ENCODE measurements at regions not wholly inside any gene's neighbourhood (a gene's known extent, or its start where the extent isn't known, plus 50 kb on each side); places are given as distances from the start of the nearest gene placed in this dataset.
"Not testable (repeated sequence)": the region's sequence is repeated elsewhere in the genome, so short reads cannot be mapped to it uniquely, and the experiment has no call there.

DNA sequence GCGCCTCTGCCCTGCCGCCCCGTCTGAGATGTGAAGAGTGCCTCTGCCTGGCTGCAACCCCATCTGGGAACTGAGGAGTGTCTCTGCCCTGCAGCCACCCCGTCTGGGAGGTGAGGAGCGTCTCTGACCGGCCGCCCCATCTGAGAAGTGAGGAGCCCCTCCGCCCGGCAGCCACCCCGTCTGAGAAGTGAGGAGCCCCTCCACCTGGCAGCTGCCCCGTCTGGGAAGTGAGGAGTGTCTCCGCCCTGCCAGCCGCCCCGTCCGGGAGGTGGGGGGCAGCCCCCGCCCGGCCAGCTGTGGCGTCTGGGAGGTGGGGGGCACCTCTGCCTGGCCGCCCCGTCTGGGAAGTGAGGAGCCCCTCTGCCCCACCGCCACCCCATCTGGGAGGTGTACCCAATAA, 110.4 kb downstream of the PRKAB2 start:
- DNase-seq = not testable (repeated sequence)

DNA sequence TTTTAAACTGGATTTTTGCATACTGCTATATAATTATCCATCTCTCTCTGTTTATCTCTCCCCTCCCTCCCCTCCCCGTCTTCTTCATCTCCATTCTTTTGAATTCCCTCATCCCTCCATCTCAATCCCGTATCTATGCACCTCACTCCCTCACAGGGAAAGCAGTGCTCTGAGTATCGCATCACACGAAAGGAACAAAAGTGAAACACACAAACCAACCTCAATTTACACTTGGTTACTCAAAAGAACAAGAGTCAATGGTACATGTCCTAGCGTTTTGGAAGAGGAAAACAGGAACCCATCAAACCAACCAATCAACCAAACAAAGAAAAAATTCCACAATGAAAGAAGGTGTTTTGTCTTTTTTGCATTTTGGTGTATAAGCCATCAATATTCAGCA, 115.1 kb downstream of the NBPF12 start:
- no peak for DNase-seq

DNA sequence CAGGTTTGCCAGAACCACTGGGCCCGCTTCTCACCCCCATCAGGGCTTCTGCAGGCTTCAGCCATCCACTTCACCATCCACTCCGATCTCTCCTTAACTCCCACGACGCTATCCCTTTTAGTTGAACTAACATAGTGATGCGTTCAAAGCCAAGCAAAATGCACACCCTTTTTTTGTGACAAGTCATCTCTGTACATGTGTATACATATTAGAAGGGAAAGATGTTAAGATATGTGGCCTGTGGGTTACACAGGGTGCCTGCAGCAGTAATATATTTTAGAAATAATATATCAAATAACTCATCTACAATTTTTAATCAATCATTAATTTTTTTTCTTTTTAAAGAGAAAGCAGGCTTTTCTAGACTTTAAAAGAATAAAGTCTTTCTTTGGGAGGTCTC, 114.6 kb downstream of the NBPF12 start:
- no peak for DNase-seq

DNA sequence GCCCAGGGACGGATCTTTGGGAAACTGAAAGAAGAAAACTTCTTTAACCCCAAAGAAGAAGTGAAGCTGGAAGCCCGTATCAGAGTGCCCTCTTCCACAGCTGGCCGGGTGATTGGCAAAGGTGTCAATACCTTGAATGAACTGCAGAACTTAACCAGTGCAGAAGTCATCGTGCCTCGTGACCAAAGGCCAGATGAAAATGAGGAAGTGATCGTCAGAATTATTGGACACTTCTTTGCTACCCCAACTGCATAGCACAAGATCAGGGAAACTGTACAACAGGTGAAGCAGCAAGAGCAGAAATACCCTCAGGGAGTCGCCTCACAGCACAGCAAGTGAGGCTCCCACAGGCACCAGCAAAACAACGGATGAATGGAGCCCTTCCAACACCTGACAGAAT, 114.0 kb downstream of the NBPF12 start:
- no peak for DNase-seq

DNA sequence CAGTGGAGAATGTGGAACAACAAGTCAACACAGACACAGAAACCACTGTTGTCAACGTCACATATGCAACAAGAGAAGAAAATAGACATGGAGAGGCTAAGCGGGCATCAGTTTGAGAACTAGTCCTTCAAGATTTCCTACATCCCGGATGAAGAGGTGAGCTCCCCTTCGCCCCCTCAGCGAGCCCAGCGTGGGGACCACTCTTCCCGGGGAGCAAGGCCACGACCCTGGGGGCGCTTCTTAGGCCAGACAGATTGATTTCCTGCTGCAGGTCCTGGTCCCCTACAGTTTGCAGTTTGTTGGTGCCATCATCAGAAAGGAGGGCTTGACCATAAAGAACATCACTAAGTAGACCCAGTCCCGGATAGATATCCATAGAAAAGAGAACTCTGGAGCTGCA, 113.0 kb downstream of the NBPF12 start:
- DNase-seq = no peak

DNA sequence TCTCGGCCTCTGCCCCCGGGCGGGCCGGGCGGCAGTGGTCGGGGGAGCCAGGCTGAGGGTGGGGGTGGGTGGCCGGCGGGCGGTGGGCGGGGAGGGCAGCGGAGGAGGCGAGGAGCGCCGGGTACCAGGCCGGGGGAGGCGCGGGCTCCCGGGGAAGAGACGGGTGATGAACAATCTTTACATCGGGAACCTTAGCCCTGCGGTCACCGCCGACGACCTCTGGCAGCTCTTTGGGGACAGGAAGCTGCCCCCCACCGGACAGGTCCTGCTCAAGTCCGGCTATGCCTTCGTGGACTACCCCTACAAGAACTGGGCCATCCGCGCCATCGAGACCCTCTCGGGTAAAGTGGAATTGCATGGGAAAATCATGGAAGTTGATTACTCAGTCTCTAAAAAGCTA, 112.5 kb downstream of the NBPF12 start:
- DNase-seq = no peak

DNA sequence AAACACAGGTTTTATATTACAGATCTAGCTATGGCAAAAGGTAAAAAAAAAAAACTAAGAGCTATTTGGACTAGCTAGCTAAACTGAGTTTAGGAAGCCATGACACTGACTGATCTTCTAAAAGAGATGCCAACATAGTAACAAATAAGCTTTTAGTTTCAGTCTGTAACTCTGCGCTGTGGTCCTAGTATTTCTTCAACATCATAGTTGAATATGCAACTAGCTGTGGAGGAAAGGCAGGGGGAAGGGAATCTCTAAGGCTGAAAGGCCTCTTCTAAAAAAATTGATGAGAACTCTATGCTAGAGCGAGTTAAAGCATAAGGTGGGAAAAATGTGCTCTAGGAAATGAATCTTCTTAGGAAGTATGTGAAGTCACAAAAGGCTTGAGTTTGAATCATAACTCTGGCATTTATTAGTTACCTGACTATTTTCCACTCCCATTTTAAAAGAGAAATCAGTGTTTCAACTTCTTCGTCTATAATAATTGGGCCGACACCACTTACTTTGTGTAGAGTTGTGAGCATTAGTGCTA, 108.8 kb downstream of the NBPF12 start:
- DNase-seq = not testable (repeated sequence)

DNA sequence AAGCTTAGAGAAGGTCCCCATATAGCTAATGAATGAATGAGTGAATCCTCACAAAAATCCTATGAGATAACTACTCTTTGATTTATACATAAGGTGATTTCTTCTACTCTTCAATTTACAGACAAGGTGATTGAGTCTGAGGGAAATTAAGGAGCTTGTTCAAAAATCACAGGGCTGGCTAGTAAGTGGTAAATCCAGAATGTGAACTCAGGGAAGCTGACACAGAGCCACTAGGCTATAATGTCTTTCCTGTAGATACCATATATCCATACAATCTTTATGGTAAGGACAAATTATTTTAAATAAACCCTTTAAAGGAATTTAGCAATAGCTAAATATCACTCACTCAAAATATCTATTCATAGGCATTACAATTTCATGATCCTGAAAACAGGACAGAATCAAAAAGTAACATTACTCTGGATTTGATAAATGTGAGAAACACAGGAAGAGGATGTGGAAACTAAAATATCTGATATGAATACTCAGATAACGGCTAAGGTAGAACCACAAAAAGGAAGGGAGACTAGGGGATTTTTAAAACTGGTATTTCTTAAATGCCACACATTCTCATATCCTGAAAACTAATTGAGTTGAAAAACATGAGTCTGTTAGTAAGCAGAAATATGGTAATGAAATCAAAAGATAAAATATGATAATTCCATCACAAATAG, 108.2 kb downstream of the NBPF12 start:
- no peak for DNase-seq
